ENCODE measurements at regions not wholly inside any gene's neighbourhood (a gene's known extent, or its start where the extent isn't known, plus 50 kb on each side); places are given as distances from the start of the nearest gene placed in this dataset.

DNA sequence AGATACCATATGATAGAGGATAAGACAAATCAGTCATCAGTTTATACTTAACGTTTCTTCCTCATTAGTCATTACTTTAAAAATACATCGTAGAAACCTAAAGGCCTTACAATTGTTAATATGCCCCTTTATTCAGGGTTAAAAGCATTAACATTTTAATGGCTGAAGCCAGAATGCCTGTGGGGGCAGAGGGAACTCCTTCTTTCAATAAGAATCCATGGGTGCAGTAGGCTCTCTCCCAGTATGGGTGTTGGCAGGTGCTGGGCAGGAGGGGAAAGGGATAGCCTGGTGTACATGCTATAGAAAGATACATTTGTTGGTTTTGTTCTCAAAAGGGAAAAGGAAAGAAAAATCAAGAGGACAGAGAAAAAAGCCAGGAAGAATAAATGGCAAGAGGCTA is 1035.7 kb upstream of the POU3F3 start:
- TF ChIP-seq, protein P1, sequence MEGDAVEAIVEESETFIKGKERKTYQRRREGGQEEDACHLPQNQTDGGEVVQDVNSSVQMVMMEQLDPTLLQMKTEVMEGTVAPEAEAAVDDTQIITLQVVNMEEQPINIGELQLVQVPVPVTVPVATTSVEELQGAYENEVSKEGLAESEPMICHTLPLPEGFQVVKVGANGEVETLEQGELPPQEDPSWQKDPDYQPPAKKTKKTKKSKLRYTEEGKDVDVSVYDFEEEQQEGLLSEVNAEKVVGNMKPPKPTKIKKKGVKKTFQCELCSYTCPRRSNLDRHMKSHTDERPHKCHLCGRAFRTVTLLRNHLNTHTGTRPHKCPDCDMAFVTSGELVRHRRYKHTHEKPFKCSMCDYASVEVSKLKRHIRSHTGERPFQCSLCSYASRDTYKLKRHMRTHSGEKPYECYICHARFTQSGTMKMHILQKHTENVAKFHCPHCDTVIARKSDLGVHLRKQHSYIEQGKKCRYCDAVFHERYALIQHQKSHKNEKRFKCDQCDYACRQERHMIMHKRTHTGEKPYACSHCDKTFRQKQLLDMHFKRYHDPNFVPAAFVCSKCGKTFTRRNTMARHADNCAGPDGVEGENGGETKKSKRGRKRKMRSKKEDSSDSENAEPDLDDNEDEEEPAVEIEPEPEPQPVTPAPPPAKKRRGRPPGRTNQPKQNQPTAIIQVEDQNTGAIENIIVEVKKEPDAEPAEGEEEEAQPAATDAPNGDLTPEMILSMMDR (conservative IDR thresholded peaks at IDR 0.05 in 1 of 2, IDR thresholded peaks at IDR 0.05 in 1 of 2; ENCODE audit: low read depth in 1 of 2, low read length in 2 of 2): no peak
- TF ChIP-seq EZH2 (IDR thresholded peaks at IDR 0.05; ENCODE audit: low read length, missing control alignments): no peak

Measured in fibroblast of lung (primary cell).